OCI-LY7 (cell line): ENCODE measurements at regions not wholly inside any gene's neighbourhood (a gene's known extent, or its start where the extent isn't known, plus 50 kb on each side); places are given as distances from the start of the nearest gene placed in this dataset.

Experiments used
- BruUV-seq: library from RNA; stranded (reverse); fragments of 400-500 nt; replicated peaks from 2 replicates; lab custom pipeline; 2021; lab: Mats Ljungman, UMichigan
- CTCF ChIA-PET: fragments of 300-600 bp; sonication (Branson Sonifier 250); formaldehyde crosslinking; loops from one replicate; lab custom pipeline; 2022; ENCODE audit warnings: antibody characterized with exemption; ENCODE audit not compliant: unreplicated experiment; lab: Charles Lee
- POLR2A ChIA-PET: fragments of 300-600 bp; sonication (Branson Sonifier 250); formaldehyde crosslinking; loops from one replicate; lab custom pipeline; 2022; ENCODE audit warnings: antibody characterized with exemption; lab: Charles Lee
- DNase-seq: peaks from one replicate; pipeline ENCODE4 v3.0.0-alpha.2; 2015; ENCODE audit warnings: low spot score
- H2AFZ ChIP-seq: fragments of 200-600 bp; sonication (generic), shearing (Covaris generic); 2 replicates; pipeline ENCODE4 v1.6.1; 2014; ENCODE audit warnings: mild to moderate bottlenecking, antibody characterized with exemption, low read length, moderate library complexity
- H3K27ac ChIP-seq: fragments of 200-600 bp; sonication (generic); 2 replicates; pipeline ENCODE4 v1.5.1; 2014; ENCODE audit warnings: mixed run types, low read depth, mild to moderate bottlenecking, moderate library complexity, low read length, inconsistent platforms; ENCODE audit not compliant: poor library complexity, severe bottlenecking
- H3K36me3 ChIP-seq: fragments of 200-600 bp; sonication (generic); 2 replicates; pipeline ENCODE4 v1.6.1; 2014; ENCODE audit warnings: mild to moderate bottlenecking, antibody characterized with exemption, low read length, moderate library complexity, mixed read lengths; ENCODE audit not compliant: insufficient read depth
- H3K4me1 ChIP-seq: fragments of 200-600 bp; sonication (generic); 2 replicates; pipeline ENCODE4 v1.5.1; 2014; ENCODE audit warnings: mild to moderate bottlenecking, low read length; ENCODE audit not compliant: insufficient read depth, poor library complexity, severe bottlenecking
- H3K4me2 ChIP-seq: fragments of 200-600 bp; sonication (generic); 2 replicates; pipeline ENCODE4 v1.6.1; 2014; ENCODE audit warnings: mild to moderate bottlenecking, low read length
- H3K4me3 ChIP-seq: fragments of 200-600 bp; sonication (generic); 2 replicates; pipeline ENCODE4 v1.5.1; 2014; ENCODE audit warnings: mild to moderate bottlenecking, low read depth, low read length; ENCODE audit not compliant: poor library complexity, severe bottlenecking
- H3K79me2 ChIP-seq: fragments of 200-600 bp; sonication (generic); 2 replicates; pipeline ENCODE4 v1.6.1; 2016; ENCODE audit warnings: low read depth, mild to moderate bottlenecking, low read length, moderate library complexity, mixed read lengths; ENCODE audit not compliant: insufficient read depth
- H3K9me2 ChIP-seq: fragments of 200-600 bp; sonication (generic); 2 replicates; pipeline ENCODE4 v1.6.1; 2016; ENCODE audit warnings: mild to moderate bottlenecking, low read length, mixed read lengths; ENCODE audit not compliant: insufficient read depth
- H3K9me3 ChIP-seq: fragments of 200-600 bp; sonication (generic); 2 replicates; pipeline ENCODE4 v1.6.1; 2014; ENCODE audit warnings: mild to moderate bottlenecking, mixed run types, low read length, mixed read lengths
- H4K20me1 ChIP-seq: fragments of 200-600 bp; sonication (generic); 2 replicates; pipeline ENCODE4 v1.6.1; 2014; ENCODE audit warnings: mild to moderate bottlenecking, antibody characterized with exemption, low read length, moderate library complexity, mixed read lengths; ENCODE audit not compliant: insufficient read depth
- EZH2phosphoT487 ChIP-seq: fragments of 200-600 bp; sonication (generic); IDR thresholded peaks from 2 replicates; pipeline ENCODE4 v1.6.1; 2018; ENCODE audit warnings: low read depth, borderline replicate concordance, mild to moderate bottlenecking, mixed run types, antibody characterized with exemption, low read length, moderate library complexity, mixed read lengths
- intact Hi-C: fragments of 100-400 bp; cut with micrococcal nuclease; formaldehyde crosslinking; loops from one replicate; pipeline ENCODE4 v1.10.0; 2022; ENCODE audit not compliant: unreplicated experiment
- TF ChIP-seq, protein P1 (sequence below): fragments of 200-600 bp; sonication (generic); conservative IDR thresholded peaks from 2 replicates; pipeline ENCODE4 v1.5.1; 2014; ENCODE audit warnings: mild to moderate bottlenecking, antibody characterized with exemption, low read length, moderate library complexity, mixed read lengths

GRCh38 chr6:76683985-76684384 lies 611.5 kb upstream of the IMPG1 start:
- intact Hi-C loops, result no loop called here
- no TSS peak for BruUV-seq
- H4K20me1 ChIP-seq, result no peaks in the 10 kb centered on the region

DNA sequence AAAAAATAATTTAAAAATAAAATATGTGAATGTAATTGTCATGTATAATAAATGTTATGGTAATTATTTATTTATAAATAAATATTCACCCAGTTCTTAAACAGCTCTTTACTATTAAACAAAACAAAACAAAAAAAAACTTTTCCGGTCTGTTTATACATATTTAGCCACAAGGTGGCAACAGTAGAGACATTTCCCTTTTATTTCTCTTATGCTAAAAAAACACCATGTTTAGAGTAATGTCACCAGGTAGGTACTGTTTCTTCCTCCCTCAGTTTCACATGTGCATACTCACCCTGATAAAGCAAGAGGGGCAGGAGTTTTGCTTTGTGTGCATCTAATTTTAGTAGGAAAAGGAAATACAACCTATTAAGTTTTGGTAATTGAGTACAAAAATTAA lies 610.4 kb upstream of the IMPG1 start:
- Histone ChIP-seq H3K4me1 (no peaks in the 10 kb centered on the region), H3K27ac (no peak overlapping the region), H3K9me3 (no peaks in the 10 kb centered on the region), H3K36me3 (no peaks in the 10 kb centered on the region), H3K79me2 (no peaks in the 10 kb centered on the region), H4K20me1 (no peaks in the 10 kb centered on the region), H2AFZ (no peak overlapping the region), H3K4me3 (no peak overlapping the region), H3K4me2 (no peak overlapping the region), H3K9me2 (no peaks in the 10 kb centered on the region)
- peak; percentile 16 for DNase-seq
- intact Hi-C loops, result no loop called here
- CTCF ChIA-PET, result no interaction called here
- no peak for TF ChIP-seq EZH2phosphoT487
- TF ChIP-seq, protein P1, sequence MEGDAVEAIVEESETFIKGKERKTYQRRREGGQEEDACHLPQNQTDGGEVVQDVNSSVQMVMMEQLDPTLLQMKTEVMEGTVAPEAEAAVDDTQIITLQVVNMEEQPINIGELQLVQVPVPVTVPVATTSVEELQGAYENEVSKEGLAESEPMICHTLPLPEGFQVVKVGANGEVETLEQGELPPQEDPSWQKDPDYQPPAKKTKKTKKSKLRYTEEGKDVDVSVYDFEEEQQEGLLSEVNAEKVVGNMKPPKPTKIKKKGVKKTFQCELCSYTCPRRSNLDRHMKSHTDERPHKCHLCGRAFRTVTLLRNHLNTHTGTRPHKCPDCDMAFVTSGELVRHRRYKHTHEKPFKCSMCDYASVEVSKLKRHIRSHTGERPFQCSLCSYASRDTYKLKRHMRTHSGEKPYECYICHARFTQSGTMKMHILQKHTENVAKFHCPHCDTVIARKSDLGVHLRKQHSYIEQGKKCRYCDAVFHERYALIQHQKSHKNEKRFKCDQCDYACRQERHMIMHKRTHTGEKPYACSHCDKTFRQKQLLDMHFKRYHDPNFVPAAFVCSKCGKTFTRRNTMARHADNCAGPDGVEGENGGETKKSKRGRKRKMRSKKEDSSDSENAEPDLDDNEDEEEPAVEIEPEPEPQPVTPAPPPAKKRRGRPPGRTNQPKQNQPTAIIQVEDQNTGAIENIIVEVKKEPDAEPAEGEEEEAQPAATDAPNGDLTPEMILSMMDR, result peak; percentile 73
- POLR2A ChIA-PET, result interaction anchor here (0.6 kb wide), 1 partner anchor 198 kb away, joined by 3 read pairs; no protein-coding TSS in a partner anchor
- no TSS peak for BruUV-seq

More at GRCh38 chr6:76683985-76684384, 611.5 kb upstream of the IMPG1 start:
- Histone ChIP-seq H3K4me3 (no peak overlapping the region), H2AFZ (no peak overlapping the region), H3K27ac (no peak overlapping the region), H3K4me2 (no peak overlapping the region), H3K79me2 (no peaks in the 10 kb centered on the region), H3K36me3 (no peaks in the 10 kb centered on the region), H3K9me3 (no peaks in the 10 kb centered on the region), H3K4me1 (no peaks in the 10 kb centered on the region), H3K9me2 (no peaks in the 10 kb centered on the region)
- no peak for DNase-seq
- CTCF ChIA-PET, result no interaction called here
- POLR2A ChIA-PET, result no interaction called here
- TF ChIP-seq, protein P1, result no peak
- TF ChIP-seq EZH2phosphoT487, result no peak

DNA sequence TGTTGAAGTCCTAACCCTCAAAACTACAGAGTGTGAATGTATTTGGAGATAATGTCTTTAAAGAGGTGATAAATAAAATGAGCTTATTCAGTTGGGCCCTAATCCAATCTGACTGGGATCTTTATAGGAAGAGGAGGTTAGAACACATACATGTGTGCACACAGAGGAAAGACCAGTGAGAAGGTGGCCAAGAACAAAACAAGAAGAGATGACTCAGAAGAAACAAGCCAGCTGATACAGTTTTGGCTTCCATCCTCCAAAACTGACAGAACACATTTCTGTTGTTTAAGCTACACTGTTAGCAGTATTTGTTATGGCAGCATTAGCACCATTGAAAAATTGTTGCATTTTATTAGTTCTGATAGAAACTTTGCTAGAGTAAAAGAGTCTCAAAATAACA lies 609.3 kb upstream of the IMPG1 start:
- Histone ChIP-seq H3K4me3 (no peak overlapping the region), H3K79me2 (no peaks in the 10 kb centered on the region), H3K4me1 (no peaks in the 10 kb centered on the region), H2AFZ (no peak overlapping the region), H3K9me3 (no peaks in the 10 kb centered on the region), H3K4me2 (no peak overlapping the region), H3K27ac (no peak overlapping the region), H3K36me3 (no peaks in the 10 kb centered on the region), H3K9me2 (no peaks in the 10 kb centered on the region), H4K20me1 (no peaks in the 10 kb centered on the region)
- intact Hi-C loops, result no loop called here
- DNase-seq, result no peak
- ChIA-PET POLR2A (no interaction called here), CTCF (no interaction called here)
- TF ChIP-seq, protein P1, result no peak
- TF ChIP-seq EZH2phosphoT487, result no peak
- BruUV-seq, result no TSS peak
